Vagina (tissue), 2 donors: ENCODE measurements at regions not wholly inside any gene's neighbourhood (a gene's known extent, or its start where the extent isn't known, plus 50 kb on each side); places are given as distances from the start of the nearest gene placed in this dataset.
"Not testable (repeated sequence)": the region's sequence is repeated elsewhere in the genome, so short reads cannot be mapped to it uniquely, and the experiment has no call there.

ENCODE experiments used
- DNase-seq, 2 donors: peaks; one replicate each; pipeline ENCODE4 v3.0.0-alpha.2; 2017; ENCODE audit errors: extremely low spot score in 2 of 2
- H3K27ac ChIP-seq: fragments of 200-600 bp; sonication (generic); one replicate; pipeline ENCODE4 v1.5.1; 2019
- H3K27me3 ChIP-seq: fragments of 200-600 bp; sonication (generic); one replicate; pipeline ENCODE4 v1.5.1; 2019
- H3K36me3 ChIP-seq, 2 donors: fragments of 200-600 bp; sonication (generic); one replicate each; pipeline ENCODE4 v1.5.1; 2017 to 2019
- H3K4me1 ChIP-seq: fragments of 200-600 bp; sonication (generic); one replicate; pipeline ENCODE4 v1.5.1; 2019
- H3K4me3 ChIP-seq, 2 donors: fragments of 200-600 bp; sonication (generic); 1 replicate in 1 of 2; 2 replicates in 1 of 2; pipeline ENCODE4 v1.5.1; 2016 to 2019
- H3K9me3 ChIP-seq: fragments of 200-600 bp; sonication (generic); one replicate; pipeline ENCODE4 v1.5.1; 2019
- POLR2A ChIP-seq, 2 donors: fragments of 450-650 bp; IDR thresholded peaks; one replicate each; pipeline ENCODE4 v1.6.1; 2017; ENCODE audit warnings: antibody characterized with exemption in 2 of 2, mild to moderate bottlenecking in 2 of 2, moderate library complexity in 2 of 2
- POLR2AphosphoS5 ChIP-seq, 2 donors: sonication (generic); formaldehyde crosslinking; IDR thresholded peaks; one replicate each; pipeline ENCODE4 v1.9.0; 2017; ENCODE audit warnings: antibody characterized with exemption in 2 of 2, mild to moderate bottlenecking in 2 of 2, low read depth in 1 of 2; ENCODE audit not compliant: insufficient read depth in 1 of 2
- intact Hi-C: fragments of 100-400 bp; cut with DNase I; formaldehyde crosslinking; loops from one replicate; pipeline ENCODE4 v1.15.1; 2023
- TF ChIP-seq, protein P1 (sequence below), 3 experiments: fragments of 450-650 bp in 2 of 3; fragments of 200-600 bp in 1 of 3; sonication (generic) in 1 of 3; IDR thresholded peaks; one replicate each; pipeline ENCODE4 v1.5.1; 2017 to 2019; ENCODE audit warnings: antibody characterized with exemption in 3 of 3, mild to moderate bottlenecking in 2 of 3, moderate library complexity in 2 of 3

DNA sequence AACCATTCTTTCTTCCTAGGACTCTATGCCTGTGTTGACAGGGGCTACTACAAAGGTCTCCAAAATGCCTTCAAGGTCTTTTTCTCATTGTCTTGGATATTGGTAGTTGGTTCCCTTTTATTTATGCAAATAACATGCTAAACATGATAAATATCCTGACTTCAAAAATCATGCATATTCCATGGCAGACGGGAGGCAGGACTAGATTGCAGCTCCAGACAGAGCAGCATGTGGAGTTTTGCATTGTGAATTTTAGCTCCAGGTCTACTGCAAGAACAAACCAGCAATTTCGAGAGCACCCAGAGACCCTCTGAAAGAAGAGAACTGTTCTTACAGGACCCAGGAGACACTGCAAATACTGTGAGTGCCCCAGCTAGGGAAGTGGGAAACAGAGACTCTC is 254.9 kb downstream of the RCHY1 start:
- no peaks in the 10 kb centered on the region for H3K9me3 ChIP-seq
- H3K4me3 ChIP-seq, result no peak overlapping the region
- no peak for DNase-seq
- intact Hi-C loops, result no loop called here
- no peaks in the 10 kb centered on the region for H3K4me1 ChIP-seq
- no peak overlapping the region for H3K27ac ChIP-seq
- no peaks in the 10 kb centered on the region for H3K27me3 ChIP-seq
- no peaks in the 10 kb centered on the region for H3K36me3 ChIP-seq
- TF ChIP-seq POLR2A (IDR thresholded peaks at IDR 0.05) (no peak), POLR2AphosphoS5 (IDR thresholded peaks at IDR 0.05; ENCODE audit: insufficient read depth in 1 of 2, low read depth in 1 of 2) (no peak)
- TF ChIP-seq, protein P1, sequence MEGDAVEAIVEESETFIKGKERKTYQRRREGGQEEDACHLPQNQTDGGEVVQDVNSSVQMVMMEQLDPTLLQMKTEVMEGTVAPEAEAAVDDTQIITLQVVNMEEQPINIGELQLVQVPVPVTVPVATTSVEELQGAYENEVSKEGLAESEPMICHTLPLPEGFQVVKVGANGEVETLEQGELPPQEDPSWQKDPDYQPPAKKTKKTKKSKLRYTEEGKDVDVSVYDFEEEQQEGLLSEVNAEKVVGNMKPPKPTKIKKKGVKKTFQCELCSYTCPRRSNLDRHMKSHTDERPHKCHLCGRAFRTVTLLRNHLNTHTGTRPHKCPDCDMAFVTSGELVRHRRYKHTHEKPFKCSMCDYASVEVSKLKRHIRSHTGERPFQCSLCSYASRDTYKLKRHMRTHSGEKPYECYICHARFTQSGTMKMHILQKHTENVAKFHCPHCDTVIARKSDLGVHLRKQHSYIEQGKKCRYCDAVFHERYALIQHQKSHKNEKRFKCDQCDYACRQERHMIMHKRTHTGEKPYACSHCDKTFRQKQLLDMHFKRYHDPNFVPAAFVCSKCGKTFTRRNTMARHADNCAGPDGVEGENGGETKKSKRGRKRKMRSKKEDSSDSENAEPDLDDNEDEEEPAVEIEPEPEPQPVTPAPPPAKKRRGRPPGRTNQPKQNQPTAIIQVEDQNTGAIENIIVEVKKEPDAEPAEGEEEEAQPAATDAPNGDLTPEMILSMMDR (IDR thresholded peaks at IDR 0.05), result no peak

- TF ChIP-seq POLR2A (IDR thresholded peaks at IDR 0.05) (no peak), POLR2AphosphoS5 (IDR thresholded peaks at IDR 0.05; ENCODE audit: insufficient read depth in 1 of 2, low read depth in 1 of 2) (no peak)
- TF ChIP-seq, protein P1 (IDR thresholded peaks at IDR 0.05), result no peak
These were observed 258.9 kb downstream of the RCHY1 start for GRCh38 chr4:75255261-75255660.

GRCh38 chr4:75254745-75255144 is 259.5 kb downstream of the RCHY1 start:
- Histone ChIP-seq H3K9me3 (no peaks in the 10 kb centered on the region), H3K36me3 (no peaks in the 10 kb centered on the region), H3K27me3 (no peaks in the 10 kb centered on the region), H3K27ac (no peak overlapping the region), H3K4me3 (no peak overlapping the region), H3K4me1 (no peaks in the 10 kb centered on the region)
- no peak for DNase-seq
- intact Hi-C loops, result no loop called here
- TF ChIP-seq POLR2A (IDR thresholded peaks at IDR 0.05) (no peak), POLR2AphosphoS5 (IDR thresholded peaks at IDR 0.05; ENCODE audit: insufficient read depth in 1 of 2, low read depth in 1 of 2) (no peak)
- TF ChIP-seq, protein P1 (IDR thresholded peaks at IDR 0.05), result no peak

More at GRCh38 chr4:75255261-75255660, 258.9 kb downstream of the RCHY1 start:
- intact Hi-C loops, result no loop called here
- no peak overlapping the region for H3K27ac ChIP-seq
- H3K27me3 ChIP-seq, result no peaks in the 10 kb centered on the region
- no peak for DNase-seq
- H3K9me3 ChIP-seq, result no peaks in the 10 kb centered on the region
- no peaks in the 10 kb centered on the region for H3K4me1 ChIP-seq
- H3K36me3 ChIP-seq, result no peaks in the 10 kb centered on the region
- H3K4me3 ChIP-seq, result no peak overlapping the region

DNA sequence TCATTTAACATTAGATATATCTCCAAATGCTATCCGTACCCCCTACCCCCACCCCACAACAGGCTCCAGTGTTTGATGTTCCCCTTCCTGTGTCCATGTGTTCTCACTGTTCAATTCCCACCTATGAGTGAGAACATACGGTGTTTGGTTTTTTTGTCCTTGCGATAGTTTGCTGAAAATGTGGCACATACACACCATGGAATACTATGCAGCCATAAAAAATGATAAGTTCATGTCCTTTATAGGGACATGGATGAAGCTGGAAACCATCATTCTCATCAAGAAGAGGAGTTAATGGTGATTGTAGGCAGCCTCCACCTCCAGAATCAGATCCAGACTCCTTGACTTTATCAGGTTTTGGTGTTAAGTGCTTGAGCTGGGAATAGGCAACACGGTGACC is 261.1 kb downstream of the RCHY1 start:
- H3K4me3 ChIP-seq, H3K9me3 ChIP-seq, H3K4me1 ChIP-seq, H3K27me3 ChIP-seq, H3K36me3 ChIP-seq, H3K27ac ChIP-seq, DNase-seq, intact Hi-C loops: not testable (repeated sequence)

- no peak for DNase-seq
- H3K9me3 ChIP-seq, result no peaks in the 10 kb centered on the region
- no peaks in the 10 kb centered on the region for H3K36me3 ChIP-seq
- TF ChIP-seq POLR2AphosphoS5 (IDR thresholded peaks at IDR 0.05; ENCODE audit: insufficient read depth in 1 of 2, low read depth in 1 of 2) (no peak), POLR2A (IDR thresholded peaks at IDR 0.05) (no peak)
- TF ChIP-seq, protein P1 (IDR thresholded peaks at IDR 0.05), result no peak
- no peak overlapping the region for H3K4me3 ChIP-seq
- no peaks in the 10 kb centered on the region for H3K4me1 ChIP-seq
- intact Hi-C loops, result no loop called here
- H3K27me3 ChIP-seq, result no peaks in the 10 kb centered on the region
- H3K27ac ChIP-seq, result no peak overlapping the region
These were observed 262.7 kb downstream of the RCHY1 start for GRCh38 chr4:75251547-75251946.

- TF ChIP-seq POLR2A (IDR thresholded peaks at IDR 0.05) (no peak), POLR2AphosphoS5 (IDR thresholded peaks at IDR 0.05; ENCODE audit: insufficient read depth in 1 of 2, low read depth in 1 of 2) (no peak)
- TF ChIP-seq, protein P1 (IDR thresholded peaks at IDR 0.05), result no peak
- Histone ChIP-seq H3K36me3 (no peaks in the 10 kb centered on the region), H3K4me1 (no peaks in the 10 kb centered on the region), H3K9me3 (no peaks in the 10 kb centered on the region), H3K27me3 (no peaks in the 10 kb centered on the region), H3K4me3 (no peak overlapping the region), H3K27ac (no peak overlapping the region)
- no peak for DNase-seq
- intact Hi-C loops, result no loop called here
These were observed 264.5 kb downstream of the RCHY1 start for GRCh38 chr4:75249739-75250138.
